ENCODE measurements at regions not wholly inside any gene's neighbourhood (a gene's known extent, or its start where the extent isn't known, plus 50 kb on each side); places are given as distances from the start of the nearest gene placed in this dataset.

GRCh38 chr14:78075555-78076277 is 94.5 kb upstream of the NRXN3 start:
- no peak for TF ChIP-seq POLR2A (IDR thresholded peaks at IDR 0.05)
- no peak for TF ChIP-seq CTCF (IDR thresholded peaks at IDR 0.05)
- 61 to 76% methylated on average over 9 of the region's 9 CpGs for whole genome bisulfite sequencing, 2 donors
- ATAC-seq: no peak
- DNase-seq: no peak
- Histone ChIP-seq H3K9me3 (no peaks in the 10 kb centered on the region), H3K27ac (no peak overlapping the region), H3K4me3 (no peak overlapping the region), H3K36me3 (replicated peaks in 1 of 2; ENCODE audit: insufficient read depth in 1 of 2, low read depth in 2 of 2) (no peaks in the 10 kb centered on the region), H3K4me1 (no peaks in the 10 kb centered on the region), H3K27me3 (no peaks in the 10 kb centered on the region)
- intact Hi-C loops (cut with DNase I): no loop called here

GRCh38 chr14:78081245-78081644 is 88.9 kb upstream of the NRXN3 start:
- Histone ChIP-seq H3K9me3 (no peaks in the 10 kb centered on the region), H3K27ac (no peak overlapping the region)
- WGBS, 2 donors: 15% methylated on average over 1 of the region's 1 CpG

GRCh38 chr14:78083837-78084236 is 86.3 kb upstream of the NRXN3 start:
- no peak for ATAC-seq
- Histone ChIP-seq H3K9me3 (no peaks in the 10 kb centered on the region), H3K27me3 (no peaks in the 10 kb centered on the region), H3K4me3 (no peak overlapping the region), H3K4me1 (no peaks in the 10 kb centered on the region), H3K27ac (no peak overlapping the region), H3K36me3 (replicated peaks in 1 of 2; ENCODE audit: insufficient read depth in 1 of 2, low read depth in 2 of 2) (no peaks in the 10 kb centered on the region)
- TF ChIP-seq CTCF (IDR thresholded peaks at IDR 0.05) (no peak), POLR2A (IDR thresholded peaks at IDR 0.05) (no peak)
- intact Hi-C loops (cut with DNase I): no loop called here
- no peak for DNase-seq

More at GRCh38 chr14:78081245-78081644, 88.9 kb upstream of the NRXN3 start:
- ATAC-seq: no peak
- intact Hi-C loops (cut with DNase I): no loop called here
- no peak for DNase-seq
- no peaks in the 10 kb centered on the region for H3K27me3 ChIP-seq
- H3K4me1 ChIP-seq: no peaks in the 10 kb centered on the region
- H3K36me3 ChIP-seq (replicated peaks in 1 of 2; ENCODE audit: insufficient read depth in 1 of 2, low read depth in 2 of 2): no peaks in the 10 kb centered on the region
- TF ChIP-seq POLR2A (IDR thresholded peaks at IDR 0.05): no peak
- no peak for TF ChIP-seq CTCF (IDR thresholded peaks at IDR 0.05)
- no peak overlapping the region for H3K4me3 ChIP-seq

GRCh38 chr14:78086342-78086741 is 83.8 kb upstream of the NRXN3 start:
- Histone ChIP-seq H3K36me3 (replicated peaks in 1 of 2; ENCODE audit: insufficient read depth in 1 of 2, low read depth in 2 of 2) (no peaks in the 10 kb centered on the region), H3K9me3 (no peaks in the 10 kb centered on the region), H3K4me3 (no peak overlapping the region), H3K27me3 (no peaks in the 10 kb centered on the region), H3K4me1 (no peaks in the 10 kb centered on the region), H3K27ac (no peak overlapping the region)
- no peak for DNase-seq
- ATAC-seq: no peak
- WGBS, 2 donors: 44 to 61% methylated on average over 4 of the region's 4 CpGs
- TF ChIP-seq POLR2A (IDR thresholded peaks at IDR 0.05): no peak
- TF ChIP-seq CTCF (IDR thresholded peaks at IDR 0.05): no peak
- intact Hi-C loops (cut with DNase I): no loop called here

GRCh38 chr14:78088916-78089315 is 81.3 kb upstream of the NRXN3 start:
- TF ChIP-seq CTCF (IDR thresholded peaks at IDR 0.05) (no peak), POLR2A (IDR thresholded peaks at IDR 0.05) (no peak)
- Histone ChIP-seq H3K27me3 (no peaks in the 10 kb centered on the region), H3K4me3 (no peak overlapping the region), H3K27ac (no peak overlapping the region), H3K9me3 (no peaks in the 10 kb centered on the region), H3K4me1 (no peaks in the 10 kb centered on the region), H3K36me3 (replicated peaks in 1 of 2; ENCODE audit: insufficient read depth in 1 of 2, low read depth in 2 of 2) (no peaks in the 10 kb centered on the region)
- ATAC-seq: no peak
- 49 to 54% methylated on average over 3 of the region's 3 CpGs for WGBS, 2 donors
- intact Hi-C loops (cut with DNase I): no loop called here
- no peak for DNase-seq

Measured in body of pancreas (tissue), 4 donors.